ENCODE measurements at regions not wholly inside any gene's neighbourhood (a gene's known extent, or its start where the extent isn't known, plus 50 kb on each side); places are given as distances from the start of the nearest gene placed in this dataset.

DNA sequence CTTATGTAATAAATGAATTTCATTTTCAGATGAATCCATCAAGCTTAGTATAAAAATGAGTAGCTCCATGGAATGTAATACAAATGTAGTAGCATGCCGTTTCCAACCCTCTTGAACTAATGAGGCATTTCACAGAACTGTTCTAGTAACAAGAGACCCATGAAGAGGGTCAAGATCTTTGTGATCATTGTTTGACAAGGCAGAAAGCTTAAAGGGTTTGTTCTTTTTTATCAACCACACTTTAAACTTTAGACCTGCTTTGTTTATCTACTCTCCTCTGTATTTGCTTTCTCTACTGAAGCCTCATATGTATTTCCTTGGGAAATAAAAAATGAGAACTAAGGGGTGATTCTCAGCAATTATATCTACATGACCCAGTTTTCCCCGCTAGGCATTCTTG lies 513.9 kb downstream of the ARAP2 start:
- Histone ChIP-seq H3K9me2 (ENCODE audit: insufficient read depth) (no peaks in the 10 kb centered on the region), H3K4me2 (ENCODE audit: low read length) (no peak overlapping the region), H4K20me1 (ENCODE audit: insufficient read depth) (no peaks in the 10 kb centered on the region), H3K27me3 (ENCODE audit: insufficient read depth, low read length) (no peaks in the 10 kb centered on the region), H2AFZ (ENCODE audit: low read depth, low read length, poor library complexity, severe bottlenecking) (no peak overlapping the region), H3K4me3 (replicated peaks in 1 of 2; ENCODE audit: low read depth in 1 of 2, low read length in 2 of 2) (no peak overlapping the region), H3K27ac (ENCODE audit: low read depth, low read length) (no peak overlapping the region), H3K9me3 (ENCODE audit: control insufficient read depth in 1 of 2, insufficient read depth in 1 of 2, low read depth in 1 of 2, low read length in 2 of 2) (no peaks in the 10 kb centered on the region), H3K9ac (ENCODE audit: low read length) (no peak overlapping the region), H3K79me2 (ENCODE audit: insufficient read depth, low read length) (no peaks in the 10 kb centered on the region), H3K4me1 (ENCODE audit: control insufficient read depth in 1 of 2, insufficient read depth in 2 of 2, low read length in 2 of 2) (no peaks in the 10 kb centered on the region), H3K36me3 (ENCODE audit: control insufficient read depth in 1 of 2, insufficient read depth in 2 of 2, low read length in 2 of 2) (no peaks in the 10 kb centered on the region)
- ChIA-PET CTCF (no interaction called here), POLR2A (no interaction called here), RAD21 (ENCODE audit: low non-redundant PET in 1 of 2, low total read pairs in 2 of 2, uncharacterized antibody in 2 of 2, unreplicated experiment in 2 of 2) (no interaction called here)
- ATAC-seq, result no peak
- no TSS peak for BruUV-seq (replicated peaks)
- no peak for TF ChIP-seq ATF3 (IDR thresholded peaks at IDR 0.05)
- TF ChIP-seq RAD21 (IDR thresholded peaks at IDR 0.05; ENCODE audit: low read depth), result no peak
- no peak for TF ChIP-seq CEBPB (IDR thresholded peaks at IDR 0.05; ENCODE audit: low read depth)
- TF ChIP-seq ELF1 (IDR thresholded peaks at IDR 0.05; ENCODE audit: borderline replicate concordance, low read depth), result no peak
- no peak for TF ChIP-seq EZH2 (IDR thresholded peaks at IDR 0.05)
- TF ChIP-seq POLR2AphosphoS5 (IDR thresholded peaks at IDR 0.05; ENCODE audit: low read depth, low read length), result no peak
- TF ChIP-seq REST (IDR thresholded peaks at IDR 0.05; ENCODE audit: low read depth), result no peak
- no peak for TF ChIP-seq ZFX (IDR thresholded peaks at IDR 0.05)
- no peak for TF ChIP-seq ZNF274 (IDR thresholded peaks at IDR 0.05; ENCODE audit: low read depth, low read length)
- no peak for TF ChIP-seq POLR2A (IDR thresholded peaks at IDR 0.05; ENCODE audit: borderline replicate concordance, extremely low read depth, insufficient read depth, insufficient read length)
- TF ChIP-seq EZH2phosphoT487 (IDR thresholded peaks at IDR 0.05; ENCODE audit: borderline replicate concordance), result no peak
- no peak for TF ChIP-seq YY1 (IDR thresholded peaks at IDR 0.05; ENCODE audit: extremely low read depth, insufficient replicate concordance, low read depth, low read length)
- no peak for TF ChIP-seq CTCF (IDR thresholded peaks at IDR 0.05 in 2 of 3, conservative IDR thresholded peaks at IDR 0.05 in 1 of 3; ENCODE audit: borderline replicate concordance in 1 of 3, insufficient read depth in 1 of 3, low read depth in 2 of 3, low read length in 2 of 3)
- TF ChIP-seq, protein P1, sequence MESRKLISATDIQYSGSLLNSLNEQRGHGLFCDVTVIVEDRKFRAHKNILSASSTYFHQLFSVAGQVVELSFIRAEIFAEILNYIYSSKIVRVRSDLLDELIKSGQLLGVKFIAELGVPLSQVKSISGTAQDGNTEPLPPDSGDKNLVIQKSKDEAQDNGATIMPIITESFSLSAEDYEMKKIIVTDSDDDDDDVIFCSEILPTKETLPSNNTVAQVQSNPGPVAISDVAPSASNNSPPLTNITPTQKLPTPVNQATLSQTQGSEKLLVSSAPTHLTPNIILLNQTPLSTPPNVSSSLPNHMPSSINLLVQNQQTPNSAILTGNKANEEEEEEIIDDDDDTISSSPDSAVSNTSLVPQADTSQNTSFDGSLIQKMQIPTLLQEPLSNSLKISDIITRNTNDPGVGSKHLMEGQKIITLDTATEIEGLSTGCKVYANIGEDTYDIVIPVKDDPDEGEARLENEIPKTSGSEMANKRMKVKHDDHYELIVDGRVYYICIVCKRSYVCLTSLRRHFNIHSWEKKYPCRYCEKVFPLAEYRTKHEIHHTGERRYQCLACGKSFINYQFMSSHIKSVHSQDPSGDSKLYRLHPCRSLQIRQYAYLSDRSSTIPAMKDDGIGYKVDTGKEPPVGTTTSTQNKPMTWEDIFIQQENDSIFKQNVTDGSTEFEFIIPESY (IDR thresholded peaks at IDR 0.05; ENCODE audit: extremely low read depth, insufficient replicate concordance, low read length), result no peak
- TF ChIP-seq, protein P2, sequence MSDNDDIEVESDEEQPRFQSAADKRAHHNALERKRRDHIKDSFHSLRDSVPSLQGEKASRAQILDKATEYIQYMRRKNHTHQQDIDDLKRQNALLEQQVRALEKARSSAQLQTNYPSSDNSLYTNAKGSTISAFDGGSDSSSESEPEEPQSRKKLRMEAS (IDR thresholded peaks at IDR 0.05), result no peak
- DNase-seq (ENCODE audit: low read depth, low spot score), result no peak
- intact Hi-C loops (cut with micrococcal nuclease), result no loop called here

Data from HCT116 (cell line).